Astrocyte (in vitro differentiated cells and primary cell): ENCODE measurements at regions not wholly inside any gene's neighbourhood (a gene's known extent, or its start where the extent isn't known, plus 50 kb on each side); places are given as distances from the start of the nearest gene placed in this dataset.

ENCODE experiments used
- DNase-seq: peaks from one replicate; pipeline ENCODE4 v3.0.0-alpha.2; 2010; ENCODE audit warnings: low read depth
- FAIRE-seq: peaks from 2 replicates; lab custom pipeline; 2011; peaks lifted over from hg19 to GRCh38; lab: Jason Lieb, UNC
- H2AFZ ChIP-seq: 2 replicates; pipeline ENCODE4 v1.6.0; 2012; ENCODE audit warnings: low read depth, low read length, inconsistent platforms
- H3K27ac ChIP-seq: 2 replicates; pipeline ENCODE4 v1.5.1; 2011; ENCODE audit warnings: low read depth, low read length, inconsistent platforms
- H3K27me3 ChIP-seq: 2 replicates; pipeline ENCODE4 v1.6.0; 2011; ENCODE audit warnings: low read length, inconsistent platforms; ENCODE audit not compliant: insufficient read depth
- H3K36me3 ChIP-seq: 2 replicates; pipeline ENCODE4 v1.5.1; 2011; ENCODE audit warnings: low read length, inconsistent platforms; ENCODE audit not compliant: insufficient read depth
- H3K4me1 ChIP-seq: 2 replicates; pipeline ENCODE4 v1.5.1; 2011; ENCODE audit warnings: low read length, inconsistent platforms; ENCODE audit not compliant: insufficient read depth
- H3K4me2 ChIP-seq: 2 replicates; pipeline ENCODE4 v1.6.0; 2012; ENCODE audit warnings: low read length, inconsistent platforms
- H3K4me3 ChIP-seq: 2 replicates; pipeline ENCODE4 v1.5.1; 2011; ENCODE audit warnings: low read depth, mild to moderate bottlenecking, low read length, inconsistent platforms; ENCODE audit not compliant: insufficient read depth
- H3K79me2 ChIP-seq: 2 replicates; pipeline ENCODE4 v1.6.0; 2012; ENCODE audit warnings: mild to moderate bottlenecking, low read length, inconsistent platforms; ENCODE audit not compliant: insufficient read depth
- H3K9ac ChIP-seq: 2 replicates; pipeline ENCODE4 v1.6.0; 2012; ENCODE audit warnings: mild to moderate bottlenecking, low read length, inconsistent platforms
- H3K9me3 ChIP-seq: 2 replicates; pipeline ENCODE4 v1.5.1; 2012; ENCODE audit warnings: low read depth, mild to moderate bottlenecking, low read length, inconsistent platforms; ENCODE audit not compliant: insufficient read depth
- H4K20me1 ChIP-seq: 2 replicates; pipeline ENCODE4 v1.6.0; 2012; ENCODE audit warnings: low read length, inconsistent platforms; ENCODE audit not compliant: insufficient read depth
- H3K27ac Mint-ChIP-seq: one replicate; pipeline ENCODE4 v1.8.0; 2021; ENCODE audit warnings: mild to moderate bottlenecking, mixed read lengths; ENCODE audit not compliant: unreplicated experiment
- H3K27me3 Mint-ChIP-seq: one replicate; pipeline ENCODE4 v1.8.0; 2021; ENCODE audit warnings: low read depth, mixed read lengths; ENCODE audit not compliant: unreplicated experiment
- H3K36me3 Mint-ChIP-seq: one replicate; pipeline ENCODE4 v1.8.0; 2021; ENCODE audit warnings: low read depth, mixed read lengths; ENCODE audit not compliant: unreplicated experiment
- H3K4me1 Mint-ChIP-seq: one replicate; pipeline ENCODE4 v1.8.0; 2021; ENCODE audit warnings: low read depth, mixed read lengths; ENCODE audit not compliant: unreplicated experiment
- H3K4me3 Mint-ChIP-seq: one replicate; pipeline ENCODE4 v1.8.0; 2021; ENCODE audit warnings: mild to moderate bottlenecking, moderate library complexity, mixed read lengths; ENCODE audit not compliant: unreplicated experiment
- H3K9me3 Mint-ChIP-seq: one replicate; pipeline ENCODE4 v1.8.0; 2021; ENCODE audit warnings: mild to moderate bottlenecking, mixed read lengths; ENCODE audit not compliant: unreplicated experiment
- CTCF ChIP-seq: IDR thresholded peaks from 2 replicates; pipeline ENCODE4 v1.5.1; 2011; ENCODE audit warnings: low read depth, mild to moderate bottlenecking, inconsistent platforms, low read length, moderate library complexity; ENCODE audit not compliant: insufficient read depth
- EZH2 ChIP-seq: IDR thresholded peaks from 2 replicates; pipeline ENCODE4 v1.6.1; 2012; ENCODE audit warnings: mild to moderate bottlenecking, low read length, inconsistent platforms; ENCODE audit not compliant: insufficient read depth

DNA sequence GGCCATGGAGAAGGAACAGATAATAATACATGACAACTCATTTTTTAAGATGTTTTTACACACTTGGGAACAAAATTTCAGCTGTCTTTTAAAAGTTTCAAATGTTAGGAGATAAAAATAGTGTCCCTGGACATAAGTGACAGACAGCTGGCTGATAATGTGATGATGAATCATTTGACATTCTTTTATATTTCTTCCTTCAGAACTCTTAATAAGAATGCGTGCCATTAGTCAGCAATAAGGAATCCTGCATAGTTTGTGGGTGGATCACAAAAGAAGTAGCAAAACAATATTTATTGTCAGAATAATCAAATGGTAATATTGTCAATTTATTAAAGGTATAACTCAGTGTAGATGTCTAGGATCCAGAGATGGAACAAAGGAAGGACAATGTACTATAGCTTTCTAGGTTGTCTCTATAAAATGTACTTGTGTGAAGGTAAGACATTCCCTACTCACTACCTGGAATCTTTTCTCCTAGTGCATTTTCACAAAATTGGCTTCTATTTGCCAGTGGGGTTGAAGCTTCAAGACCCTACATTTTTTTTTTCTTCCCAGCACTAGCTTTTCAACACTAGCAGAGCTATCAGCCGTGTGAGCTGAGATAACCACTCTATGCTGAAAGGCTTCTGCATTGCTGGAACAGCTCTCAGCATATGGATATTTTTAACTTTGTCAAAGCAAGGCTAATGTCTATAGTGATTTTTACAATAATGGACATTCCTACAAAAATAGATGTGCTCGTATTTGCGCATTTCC, 175.6 kb upstream of the SLITRK6 start:
- no peak overlapping the region for H3K4me3 ChIP-seq
- no peaks in the 10 kb centered on the region for H4K20me1 ChIP-seq
- no peak overlapping the region for H3K9ac ChIP-seq
- H3K27ac Mint-ChIP-seq, result peak overlapping the region; percentile 75
- no peaks in the 10 kb centered on the region for H3K36me3 Mint-ChIP-seq
- H3K27me3 ChIP-seq, result no peaks in the 10 kb centered on the region
- H3K4me1 Mint-ChIP-seq, result peaks cover 18% of the 10 kb centered on the region
- H2AFZ ChIP-seq, result no peak overlapping the region
- no peaks in the 10 kb centered on the region for H3K36me3 ChIP-seq
- no peaks in the 10 kb centered on the region for H3K27me3 Mint-ChIP-seq
- FAIRE-seq, result peak; percentile 34
- peak overlapping the region; percentile 35 for H3K4me2 ChIP-seq
- H3K79me2 ChIP-seq, result no peaks in the 10 kb centered on the region
- H3K27ac ChIP-seq, result no peak overlapping the region
- H3K9me3 Mint-ChIP-seq, result no peaks in the 10 kb centered on the region
- peaks cover 4% of the 10 kb centered on the region for H3K4me1 ChIP-seq
- H3K4me3 Mint-ChIP-seq, result peak overlapping the region; percentile 3
- no peaks in the 10 kb centered on the region for H3K9me3 ChIP-seq
- TF ChIP-seq EZH2 (no peak), CTCF (no peak)
- peak; percentile 29 for DNase-seq

DNA sequence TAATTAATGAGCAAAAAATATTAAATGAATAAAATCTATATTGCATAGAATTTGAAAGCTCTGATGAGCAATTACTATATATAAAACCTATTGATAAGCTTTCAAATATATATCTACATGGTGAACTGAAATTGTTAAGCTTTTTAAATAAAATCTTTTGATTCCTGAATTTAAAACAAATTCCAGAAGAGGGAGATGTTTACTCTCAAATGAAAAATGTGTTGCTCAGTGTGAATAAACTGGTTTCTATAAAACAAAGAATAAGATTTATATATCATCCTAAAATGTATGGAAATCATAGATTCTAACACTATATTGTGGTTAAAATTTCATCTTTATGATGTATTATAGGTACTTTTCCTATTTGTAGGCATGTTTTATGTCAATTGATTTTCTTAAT, 171.5 kb upstream of the SLITRK6 start:
- H3K9me3 Mint-ChIP-seq, result no peaks in the 10 kb centered on the region
- no peak overlapping the region for H3K4me3 ChIP-seq
- H3K79me2 ChIP-seq, result no peaks in the 10 kb centered on the region
- TF ChIP-seq CTCF, result peak; percentile 9
- TF ChIP-seq EZH2, result no peak
- no peaks in the 10 kb centered on the region for H3K36me3 Mint-ChIP-seq
- no peaks in the 10 kb centered on the region for H4K20me1 ChIP-seq
- no peak overlapping the region for H3K4me3 Mint-ChIP-seq
- no peak overlapping the region for H3K27ac Mint-ChIP-seq
- FAIRE-seq (no peak), DNase-seq (no peak)
- no peaks in the 10 kb centered on the region for H3K27me3 Mint-ChIP-seq
- H3K27ac ChIP-seq, result no peak overlapping the region
- no peaks in the 10 kb centered on the region for H3K36me3 ChIP-seq
- peaks cover 4% of the 10 kb centered on the region for H3K4me1 ChIP-seq
- no peaks in the 10 kb centered on the region for H3K27me3 ChIP-seq
- H3K4me1 Mint-ChIP-seq, result peaks cover 13% of the 10 kb centered on the region
- H3K4me2 ChIP-seq, result no peak overlapping the region
- no peak overlapping the region for H2AFZ ChIP-seq
- H3K9ac ChIP-seq, result no peak overlapping the region
- no peaks in the 10 kb centered on the region for H3K9me3 ChIP-seq

DNA sequence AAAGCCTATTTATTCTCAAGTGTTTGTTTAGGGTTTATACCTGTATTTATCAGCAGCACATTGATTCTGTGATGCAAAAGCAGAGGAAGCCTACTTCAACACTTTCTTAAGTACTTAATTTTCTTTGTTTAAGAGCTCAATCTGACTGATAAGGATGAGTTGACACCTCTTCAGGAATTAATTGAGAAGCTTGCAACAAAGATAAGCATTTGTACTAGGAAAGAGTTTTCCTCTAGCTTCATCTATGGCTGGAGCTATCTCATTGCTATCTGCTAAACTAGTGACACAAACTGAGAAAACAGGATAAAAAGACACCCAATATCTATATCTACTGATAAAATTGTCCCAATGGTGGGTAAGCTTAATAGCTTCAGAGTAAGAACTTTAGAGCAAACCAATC, 170.1 kb upstream of the SLITRK6 start:
- Histone ChIP-seq H4K20me1 (no peaks in the 10 kb centered on the region), H3K79me2 (no peaks in the 10 kb centered on the region), H3K36me3 (no peaks in the 10 kb centered on the region), H3K4me3 (no peak overlapping the region), H3K9me3 (no peaks in the 10 kb centered on the region), H3K27me3 (no peaks in the 10 kb centered on the region), H3K9ac (no peak overlapping the region), H3K27ac (no peak overlapping the region), H3K4me1 (no peaks in the 10 kb centered on the region), H3K4me2 (no peak overlapping the region), H2AFZ (no peak overlapping the region)
- no peaks in the 10 kb centered on the region for H3K9me3 Mint-ChIP-seq
- DNase-seq, result no peak
- no peaks in the 10 kb centered on the region for H3K36me3 Mint-ChIP-seq
- H3K27me3 Mint-ChIP-seq, result no peaks in the 10 kb centered on the region
- TF ChIP-seq CTCF (no peak), EZH2 (no peak)
- no peak overlapping the region for H3K4me3 Mint-ChIP-seq
- H3K27ac Mint-ChIP-seq, result no peak overlapping the region
- no peak for FAIRE-seq
- peaks cover 3% of the 10 kb centered on the region for H3K4me1 Mint-ChIP-seq
